Esophagus muscularis mucosa (tissue), 4 donors: ENCODE measurements at regions not wholly inside any gene's neighbourhood (a gene's known extent, or its start where the extent isn't known, plus 50 kb on each side); places are given as distances from the start of the nearest gene placed in this dataset.

Source experiments
- DNase-seq: peaks from one replicate; pipeline ENCODE4 v3.0.0-alpha.2; 2017; ENCODE audit errors: extremely low spot score
- H3K27ac ChIP-seq, 4 donors: fragments of 200-600 bp; sonication (generic); replicated peaks in 1 of 4; 1 replicate in 3 of 4; 2 replicates in 1 of 4; pipeline ENCODE4 v1.5.1; 2016 to 2019; ENCODE audit warnings: mild to moderate bottlenecking in 1 of 4
- H3K27me3 ChIP-seq, 4 donors: fragments of 200-600 bp; sonication (generic); one replicate each; pipeline versions ENCODE4 v1.5.1 to v1.6.0; 2016 to 2019
- H3K36me3 ChIP-seq, 4 donors: fragments of 200-600 bp; sonication (generic); one replicate each; pipeline ENCODE4 v1.5.1; 2016 to 2019
- H3K4me1 ChIP-seq, 4 donors: fragments of 200-600 bp; sonication (generic); one replicate each; pipeline ENCODE4 v1.5.1; 2016 to 2019
- H3K4me3 ChIP-seq, 4 donors: fragments of 200-600 bp; sonication (generic); 1 replicate in 2 of 4; 2 replicates in 2 of 4; pipeline ENCODE4 v1.5.1; 2016 to 2019; ENCODE audit warnings: mild to moderate bottlenecking in 4 of 4, moderate library complexity in 1 of 4
- H3K9me3 ChIP-seq, 4 donors: fragments of 200-600 bp; sonication (generic); 1 replicate in 3 of 4; 2 replicates in 1 of 4; pipeline ENCODE4 v1.5.1; 2016 to 2019
- EP300 ChIP-seq: sonication (generic); formaldehyde crosslinking; IDR thresholded peaks from one replicate; pipeline ENCODE4 v1.6.1; 2017; ENCODE audit warnings: antibody characterized with exemption
- POLR2A ChIP-seq: fragments of 450-650 bp; IDR thresholded peaks from one replicate; pipeline ENCODE4 v1.6.1; 2017; ENCODE audit warnings: antibody characterized with exemption, moderate library complexity, mild to moderate bottlenecking, low read depth
- POLR2AphosphoS5 ChIP-seq, 2 donors: sonication (generic); formaldehyde crosslinking; IDR thresholded peaks; one replicate each; pipeline ENCODE4 v1.6.1; 2017; ENCODE audit warnings: antibody characterized with exemption in 2 of 2
- WGBS: methylation state at CpG from one replicate; pipeline ENCODE4 v1.1.5; 2018; 5-methylcytosine and 5-hydroxymethylcytosine counted together
- intact Hi-C: fragments of 100-400 bp; cut with DNase I; formaldehyde crosslinking; loops from one replicate; pipeline ENCODE4 v1.15.1; 2023
- TF ChIP-seq, protein P1 (sequence below), 3 experiments: fragments of 200-600 bp in 2 of 3; fragments of 450-650 bp in 1 of 3; sonication (generic) in 2 of 3; IDR thresholded peaks; one replicate each; pipeline ENCODE4 v1.5.1; 2017 to 2019; ENCODE audit warnings: antibody characterized with exemption in 3 of 3, mild to moderate bottlenecking in 2 of 3, moderate library complexity in 1 of 3

DNA sequence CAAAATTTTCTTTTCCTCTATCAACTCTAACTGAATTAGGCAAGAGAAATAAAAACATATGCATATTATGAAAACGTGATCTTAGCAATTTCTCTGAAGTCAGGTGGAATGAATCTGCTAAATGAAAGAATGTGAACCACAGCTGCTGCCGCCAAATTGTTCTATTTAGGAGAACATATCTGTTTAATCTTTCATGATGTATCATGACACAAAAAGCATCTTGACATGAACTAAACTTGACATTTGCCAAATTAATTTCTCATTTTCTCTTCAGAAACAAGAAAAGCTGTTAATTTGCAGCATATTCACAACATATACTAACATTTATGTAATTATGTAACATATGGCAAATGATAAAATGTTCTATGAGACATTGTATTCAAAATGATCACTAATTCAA lies 1237.9 kb downstream of the TECRL start:
- Histone ChIP-seq H3K9me3 (no peaks in the 10 kb centered on the region), H3K4me3 (no peak overlapping the region), H3K27me3 (no peaks in the 10 kb centered on the region), H3K36me3 (no peaks in the 10 kb centered on the region), H3K4me1 (no peaks in the 10 kb centered on the region), H3K27ac (no peak overlapping the region)
- DNase-seq: no peak
- TF ChIP-seq EP300: no peak
- TF ChIP-seq, protein P1, sequence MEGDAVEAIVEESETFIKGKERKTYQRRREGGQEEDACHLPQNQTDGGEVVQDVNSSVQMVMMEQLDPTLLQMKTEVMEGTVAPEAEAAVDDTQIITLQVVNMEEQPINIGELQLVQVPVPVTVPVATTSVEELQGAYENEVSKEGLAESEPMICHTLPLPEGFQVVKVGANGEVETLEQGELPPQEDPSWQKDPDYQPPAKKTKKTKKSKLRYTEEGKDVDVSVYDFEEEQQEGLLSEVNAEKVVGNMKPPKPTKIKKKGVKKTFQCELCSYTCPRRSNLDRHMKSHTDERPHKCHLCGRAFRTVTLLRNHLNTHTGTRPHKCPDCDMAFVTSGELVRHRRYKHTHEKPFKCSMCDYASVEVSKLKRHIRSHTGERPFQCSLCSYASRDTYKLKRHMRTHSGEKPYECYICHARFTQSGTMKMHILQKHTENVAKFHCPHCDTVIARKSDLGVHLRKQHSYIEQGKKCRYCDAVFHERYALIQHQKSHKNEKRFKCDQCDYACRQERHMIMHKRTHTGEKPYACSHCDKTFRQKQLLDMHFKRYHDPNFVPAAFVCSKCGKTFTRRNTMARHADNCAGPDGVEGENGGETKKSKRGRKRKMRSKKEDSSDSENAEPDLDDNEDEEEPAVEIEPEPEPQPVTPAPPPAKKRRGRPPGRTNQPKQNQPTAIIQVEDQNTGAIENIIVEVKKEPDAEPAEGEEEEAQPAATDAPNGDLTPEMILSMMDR (IDR thresholded peaks at IDR 0.05): no peak
- no peak for TF ChIP-seq POLR2A
- TF ChIP-seq POLR2AphosphoS5 (IDR thresholded peaks at IDR 0.05): no peak
- intact Hi-C loops: no loop called here
- WGBS: 38% methylated on average over 2 of the region's 2 CpGs

DNA sequence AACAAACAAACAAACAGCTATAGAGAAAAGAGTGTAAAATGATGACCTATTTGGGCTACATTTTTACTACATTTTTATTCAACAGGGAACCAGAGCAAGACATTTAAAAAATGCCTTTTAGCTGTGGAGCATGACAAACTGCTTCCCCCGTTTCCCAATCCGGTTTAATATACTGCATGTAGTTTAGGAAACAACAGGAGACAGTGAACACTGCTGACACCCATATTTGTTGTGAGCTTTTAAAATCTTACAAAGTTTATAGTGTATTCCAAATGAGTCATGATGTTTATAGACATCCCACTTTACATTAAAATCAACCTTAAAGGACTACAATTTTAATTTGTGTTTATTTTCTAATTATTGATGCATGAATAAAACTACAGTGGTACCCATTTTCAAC lies 1238.3 kb downstream of the TECRL start:
- Histone ChIP-seq H3K4me3 (no peak overlapping the region), H3K4me1 (no peaks in the 10 kb centered on the region), H3K27ac (no peak overlapping the region), H3K9me3 (no peaks in the 10 kb centered on the region), H3K27me3 (no peaks in the 10 kb centered on the region), H3K36me3 (no peaks in the 10 kb centered on the region)
- WGBS: 72% methylated on average over 2 of the region's 2 CpGs
- TF ChIP-seq EP300: no peak
- no peak for TF ChIP-seq POLR2A
- no peak for TF ChIP-seq POLR2AphosphoS5 (IDR thresholded peaks at IDR 0.05)
- TF ChIP-seq, protein P1 (IDR thresholded peaks at IDR 0.05): no peak
- DNase-seq: no peak
- intact Hi-C loops: no loop called here

DNA sequence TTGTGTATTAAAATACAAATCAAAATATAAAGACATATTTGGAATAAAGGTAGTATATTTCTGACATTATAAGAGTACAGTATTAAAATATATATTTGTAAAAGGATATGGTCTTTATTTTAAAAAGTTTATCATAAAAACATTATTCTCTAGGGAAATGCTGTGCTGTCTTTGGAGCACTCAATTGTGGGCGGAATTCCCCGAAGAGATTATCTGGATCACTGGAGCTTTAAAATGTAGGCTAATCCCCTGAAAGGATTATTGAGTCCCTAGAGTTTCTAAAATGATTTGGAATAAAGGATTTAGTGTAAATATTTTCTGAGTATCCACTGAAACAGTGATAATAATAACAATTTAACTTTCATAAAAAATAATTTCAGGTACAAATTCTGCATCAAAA lies 1239.4 kb downstream of the TECRL start:
- no peak for DNase-seq
- no peak overlapping the region for H3K27ac ChIP-seq
- TF ChIP-seq POLR2AphosphoS5 (IDR thresholded peaks at IDR 0.05): no peak
- TF ChIP-seq, protein P1 (IDR thresholded peaks at IDR 0.05): no peak
- intact Hi-C loops: no loop called here
- no peaks in the 10 kb centered on the region for H3K36me3 ChIP-seq
- no peak overlapping the region for H3K4me3 ChIP-seq
- no peaks in the 10 kb centered on the region for H3K4me1 ChIP-seq
- no peaks in the 10 kb centered on the region for H3K9me3 ChIP-seq
- no peaks in the 10 kb centered on the region for H3K27me3 ChIP-seq
- 84% methylated on average over 2 of the region's 2 CpGs for WGBS

DNA sequence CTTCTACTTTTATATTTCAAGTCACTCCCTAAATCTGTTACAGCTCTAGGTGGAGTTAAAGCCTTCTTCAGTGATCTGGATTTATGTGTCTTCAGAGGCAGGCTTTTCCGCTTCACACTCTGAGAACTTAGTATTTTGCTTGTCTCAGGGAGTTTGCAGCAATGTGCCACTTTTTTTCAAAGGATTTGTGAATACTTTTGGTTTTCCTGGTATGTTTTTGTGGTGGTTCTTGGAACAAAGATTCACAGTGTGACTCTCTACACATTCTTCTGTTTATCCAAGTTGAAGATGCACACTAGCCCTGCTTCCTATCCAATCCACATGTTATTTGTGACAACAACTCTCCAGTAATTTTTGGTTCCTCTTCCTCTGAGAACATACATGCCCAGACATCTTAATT lies 1253.7 kb downstream of the TECRL start:
- no peak for DNase-seq
- Histone ChIP-seq H3K27me3 (no peaks in the 10 kb centered on the region), H3K9me3 (peaks cover 0 to 11% (median 0%) of the 10 kb centered on the region in 4 donors), H3K4me3 (no peak overlapping the region), H3K4me1 (no peaks in the 10 kb centered on the region), H3K27ac (no peak overlapping the region), H3K36me3 (no peaks in the 10 kb centered on the region)
- intact Hi-C loops: no loop called here
- TF ChIP-seq EP300 (no peak), POLR2AphosphoS5 (IDR thresholded peaks at IDR 0.05) (no peak), POLR2A (no peak)
- 81% methylated on average over 1 of the region's 1 CpG for WGBS

DNA sequence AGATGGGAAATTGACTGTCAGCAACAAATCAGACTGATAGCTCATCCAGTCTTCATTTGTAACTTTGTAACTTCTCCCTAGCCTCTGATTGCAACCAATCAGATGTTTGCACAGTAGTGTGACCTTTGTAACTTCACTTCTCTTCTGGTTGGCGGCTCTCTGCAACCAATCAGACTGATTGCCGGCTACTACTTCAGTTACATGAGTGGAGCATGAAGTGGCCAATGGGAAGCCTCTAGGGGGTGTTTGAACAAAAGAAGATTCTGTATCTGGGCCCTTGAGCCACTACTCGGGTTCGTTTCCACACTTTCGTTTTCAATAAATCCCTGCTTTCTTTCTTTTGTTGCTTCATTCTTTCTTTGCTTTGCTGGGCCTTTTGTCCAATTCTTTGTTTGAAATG lies 1285.8 kb downstream of the TECRL start:
- DNase-seq: no peak
- 88% methylated on average over 5 of the region's 5 CpGs for WGBS
- Histone ChIP-seq H3K27me3 (no peaks in the 10 kb centered on the region), H3K4me3 (no peak overlapping the region), H3K36me3 (no peaks in the 10 kb centered on the region), H3K9me3 (no peaks in the 10 kb centered on the region), H3K27ac (no peak overlapping the region), H3K4me1 (no peaks in the 10 kb centered on the region)
- no peak for TF ChIP-seq POLR2A
- TF ChIP-seq, protein P1 (IDR thresholded peaks at IDR 0.05): no peak
- no peak for TF ChIP-seq EP300
- no peak for TF ChIP-seq POLR2AphosphoS5 (IDR thresholded peaks at IDR 0.05)
- intact Hi-C loops: no loop called here
